Gastrocnemius medialis (tissue), 4 donors: ENCODE measurements at regions not wholly inside any gene's neighbourhood (a gene's known extent, or its start where the extent isn't known, plus 50 kb on each side); places are given as distances from the start of the nearest gene placed in this dataset.

Experiments
- ATAC-seq, 2 donors: fragments of 150-250 bp; one replicate each; pipeline ENCODE4 v1.9.1; 2016
- DNase-seq, 2 donors: peaks; one replicate each; pipeline ENCODE4 v3.0.0-alpha.2; 2019
- H3K27ac ChIP-seq, 4 donors: fragments of 200-600 bp; sonication (generic); 1 replicate in 1 of 4; 2 replicates in 3 of 4; pipeline ENCODE4 v1.5.1; 2016 to 2018; ENCODE audit warnings: mild to moderate bottlenecking in 2 of 4, moderate library complexity in 1 of 4
- H3K27me3 ChIP-seq, 3 donors: fragments of 200-600 bp; sonication (generic) in 2 of 3; 1 replicate in 1 of 3; 2 replicates in 2 of 3; pipeline versions ENCODE4 v1.5.1 to v1.6.0; 2016 to 2019; ENCODE audit warnings: mild to moderate bottlenecking in 1 of 3, moderate library complexity in 1 of 3
- H3K36me3 ChIP-seq, 2 donors: fragments of 200-600 bp; sonication (generic) in 1 of 2; one replicate each; pipeline ENCODE4 v1.5.1; 2017 to 2018
- H3K4me1 ChIP-seq, 2 donors: fragments of 200-600 bp; sonication (generic) in 1 of 2; one replicate each; pipeline ENCODE4 v1.5.1; 2016 to 2017; ENCODE audit warnings: mild to moderate bottlenecking in 2 of 2
- H3K4me3 ChIP-seq, 4 donors: fragments of 200-600 bp; sonication (generic) in 3 of 4; 1 replicate in 1 of 4; 2 replicates in 3 of 4; pipeline ENCODE4 v1.5.1; 2016 to 2019; ENCODE audit warnings: mild to moderate bottlenecking in 2 of 4
- H3K9me3 ChIP-seq, 3 donors: fragments of 200-600 bp; sonication (generic) in 2 of 3; 1 replicate in 1 of 3; 2 replicates in 2 of 3; pipeline ENCODE4 v1.5.1; 2016 to 2019
- CTCF ChIP-seq, 5 experiments: fragments of 450-650 bp in 3 of 5; fragments of 200-600 bp in 2 of 5; sonication (generic) in 2 of 5; IDR thresholded peaks in 4 of 5; conservative IDR thresholded peaks in 1 of 5; 1 replicate in 4 of 5; 2 replicates in 1 of 5; pipeline ENCODE4 v1.5.1; 2016 to 2019; ENCODE audit warnings: antibody characterized with exemption in 5 of 5, mild to moderate bottlenecking in 3 of 5, moderate library complexity in 3 of 5
- POLR2A ChIP-seq, 2 donors: fragments of 450-650 bp; IDR thresholded peaks; one replicate each; pipeline ENCODE4 v1.6.1; 2017; ENCODE audit warnings: antibody characterized with exemption in 2 of 2, mild to moderate bottlenecking in 2 of 2, moderate library complexity in 2 of 2
- in situ Hi-C, 4 donors: fragments of 200-750 bp; cut with MboI; loops; one replicate each; pipeline versions ENCODE4 v1.15.0 to v1.8.0; 2017; ENCODE audit warnings: low sequenced_read_pairs in 4 of 4
- intact Hi-C: fragments of 100-400 bp; cut with DNase I; formaldehyde crosslinking; loops from one replicate; pipeline ENCODE4 v1.15.1; 2023; ENCODE audit warnings: low total_unique reads

DNA sequence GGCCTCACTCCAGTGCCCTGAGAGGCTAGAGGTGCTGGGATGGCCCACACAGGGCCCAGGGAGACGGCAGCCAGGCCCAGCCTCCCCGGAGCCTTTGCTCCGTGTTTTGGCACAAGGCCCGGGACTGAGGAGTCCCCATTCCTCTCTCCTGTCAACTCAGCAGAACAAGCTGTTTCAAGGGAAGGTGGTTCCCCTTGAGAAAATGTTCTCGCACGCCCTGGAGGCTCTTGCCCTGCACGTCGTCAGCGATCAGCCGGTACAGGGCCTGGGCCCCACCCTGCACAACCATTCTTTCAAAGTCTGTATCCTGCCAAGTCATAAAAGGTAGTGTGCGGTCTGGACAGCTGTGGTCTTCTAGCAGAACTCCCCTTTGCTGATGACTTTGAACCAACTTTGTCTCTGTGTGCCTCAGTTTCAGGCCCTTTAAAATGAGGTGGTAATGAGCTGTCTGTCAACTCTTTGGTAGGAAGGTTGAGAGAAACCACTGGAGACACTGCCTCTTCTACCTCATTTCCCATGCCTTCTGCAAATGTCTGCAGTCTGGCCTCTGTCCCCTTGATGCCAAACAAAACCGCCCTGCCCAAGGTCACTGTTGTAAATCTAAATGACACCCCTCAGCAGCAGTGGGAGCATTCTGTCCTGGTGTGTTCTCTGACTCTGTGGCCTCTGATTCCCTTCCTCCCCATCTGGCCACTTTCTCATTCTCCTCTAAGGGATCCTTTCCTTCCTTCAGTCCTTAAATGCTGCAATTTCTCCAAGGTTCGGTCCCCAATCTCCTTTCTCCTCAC, 138.6 kb upstream of the JUN start:
- ATAC-seq (peak; percentile 82 to 91), DNase-seq (peak; percentile 46 to 63)
- no peaks in the 10 kb centered on the region for H3K9me3 ChIP-seq
- in situ Hi-C loops (no loop called here), intact Hi-C loops (no loop called here)
- peak overlapping the region in 3 of 4 donors; percentile 16 to 67 (median 20) for H3K27ac ChIP-seq
- no peak overlapping the region for H3K4me3 ChIP-seq
- H3K27me3 ChIP-seq, result no peaks in the 10 kb centered on the region
- H3K36me3 ChIP-seq, result no peaks in the 10 kb centered on the region
- TF ChIP-seq POLR2A (IDR thresholded peaks at IDR 0.05) (no peak), CTCF (IDR thresholded peaks at IDR 0.05 in 4 of 5, conservative IDR thresholded peaks at IDR 0.05 in 1 of 5) (no peak)
- peaks cover 7 to 21% of the 10 kb centered on the region in 2 donors for H3K4me1 ChIP-seq

DNA sequence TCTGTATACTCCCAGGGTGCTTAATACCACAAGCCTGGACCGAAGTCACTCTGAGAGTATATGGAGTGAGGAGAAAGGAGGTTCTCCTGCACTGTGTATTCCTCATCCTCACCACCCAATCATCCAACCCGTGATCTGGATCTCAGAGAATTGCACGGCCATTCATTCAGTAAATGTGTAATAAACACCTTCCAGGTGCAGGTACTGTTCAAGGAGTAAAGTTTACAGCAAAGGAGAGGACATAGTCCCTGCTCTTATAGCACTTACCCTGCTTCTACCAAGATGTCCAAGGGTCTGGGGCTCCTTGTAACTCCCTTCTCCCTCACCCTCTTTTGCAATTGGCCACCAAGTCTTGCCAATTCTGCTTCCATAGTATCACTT, 139.2 kb upstream of the JUN start:
- Histone ChIP-seq H3K36me3 (no peaks in the 10 kb centered on the region), H3K27ac (peak overlapping the region in 2 of 4 donors; percentile 20 to 67), H3K4me3 (no peak overlapping the region), H3K9me3 (no peaks in the 10 kb centered on the region), H3K27me3 (no peaks in the 10 kb centered on the region), H3K4me1 (peaks cover 7 to 21% of the 10 kb centered on the region in 2 donors)
- TF ChIP-seq CTCF (IDR thresholded peaks at IDR 0.05 in 4 of 5, conservative IDR thresholded peaks at IDR 0.05 in 1 of 5), result no peak
- TF ChIP-seq POLR2A (IDR thresholded peaks at IDR 0.05), result no peak
- ATAC-seq (no peak), DNase-seq (no peak)
- intact Hi-C loops (no loop called here), in situ Hi-C loops (no loop called here)

DNA sequence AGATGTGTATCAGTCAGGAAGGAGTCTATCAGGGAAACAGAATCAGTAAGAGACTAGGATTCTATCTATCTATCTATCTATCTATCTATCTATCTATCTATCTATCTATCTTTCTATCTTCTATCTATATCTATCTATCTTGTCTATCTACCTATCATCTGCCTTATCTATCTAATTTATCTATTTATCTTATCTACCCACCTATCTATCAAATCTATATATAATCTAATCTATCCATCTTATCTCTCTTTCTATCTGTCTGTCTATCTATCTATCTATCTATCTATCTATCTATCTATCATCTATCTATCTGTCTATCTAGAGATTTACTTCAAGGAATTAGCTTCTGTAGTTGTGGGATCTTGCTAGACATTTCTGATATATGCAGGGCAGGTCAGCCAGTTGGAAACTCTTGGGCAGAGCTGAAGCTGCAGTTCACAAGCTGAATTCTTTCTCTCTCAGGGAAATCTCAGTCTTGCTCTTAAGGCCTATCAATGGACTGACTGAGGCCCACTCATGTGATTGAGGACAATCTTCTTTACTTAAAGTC, 140.2 kb upstream of the JUN start:
- no peak for TF ChIP-seq CTCF (IDR thresholded peaks at IDR 0.05 in 4 of 5, conservative IDR thresholded peaks at IDR 0.05 in 1 of 5)
- no peak for TF ChIP-seq POLR2A (IDR thresholded peaks at IDR 0.05)

DNA sequence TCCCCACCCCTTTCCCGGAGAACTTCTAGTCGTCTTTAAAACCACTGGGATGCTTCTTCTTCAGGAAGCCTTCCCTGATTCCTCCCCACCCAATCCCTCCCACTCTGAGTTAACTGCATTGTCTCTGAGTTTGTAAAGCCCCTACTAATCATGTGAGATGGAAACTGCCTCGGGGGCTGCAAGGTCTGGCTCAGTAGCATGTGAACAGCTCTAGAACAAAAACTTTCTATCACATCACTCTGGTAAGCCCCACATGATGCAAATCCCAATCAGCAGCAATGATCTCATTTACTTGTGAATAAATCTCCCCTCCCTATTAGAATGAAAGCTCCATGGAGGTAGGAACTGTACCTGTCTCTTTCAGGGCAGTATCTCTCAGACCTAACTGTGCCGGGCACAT, 141.0 kb upstream of the JUN start:
- intact Hi-C loops, result no loop called here
- H3K4me3 ChIP-seq, result no peak overlapping the region
- no peaks in the 10 kb centered on the region for H3K9me3 ChIP-seq
- DNase-seq, result no peak
- TF ChIP-seq POLR2A (IDR thresholded peaks at IDR 0.05) (no peak), CTCF (IDR thresholded peaks at IDR 0.05 in 4 of 5, conservative IDR thresholded peaks at IDR 0.05 in 1 of 5) (no peak)
- peaks cover 7 to 21% of the 10 kb centered on the region in 2 donors for H3K4me1 ChIP-seq
- no peaks in the 10 kb centered on the region for H3K27me3 ChIP-seq
- H3K36me3 ChIP-seq, result no peaks in the 10 kb centered on the region
- no peak overlapping the region for H3K27ac ChIP-seq
- no peak for ATAC-seq
- in situ Hi-C loops, result no loop called here

More for the DNA sequence above, 140.2 kb upstream of the JUN start:
- Histone ChIP-seq H3K27ac (no peak overlapping the region), H3K4me3 (no peak overlapping the region), H3K9me3 (no peaks in the 10 kb centered on the region), H3K36me3 (no peaks in the 10 kb centered on the region), H3K27me3 (no peaks in the 10 kb centered on the region), H3K4me1 (peaks cover 7 to 21% of the 10 kb centered on the region in 2 donors)
- no peak for DNase-seq
- in situ Hi-C loops (no loop called here), intact Hi-C loops (no loop called here)
- no peak for ATAC-seq
